Aorta (tissue), 5 donors: ENCODE measurements at regions not wholly inside any gene's neighbourhood (a gene's known extent, or its start where the extent isn't known, plus 50 kb on each side); places are given as distances from the start of the nearest gene placed in this dataset.

Experiments
- ATAC-seq: fragments of 200-7000 bp; cut with Tn5 transposase; one replicate; pipeline ENCODE4 v1.9.1; 2022; ENCODE audit warnings: moderate library complexity; ENCODE audit not compliant: low FRiP score
- DNase-seq, 2 donors: peaks; one replicate each; pipeline ENCODE4 v3.0.0-alpha.2; 2020
- H3K27ac ChIP-seq, 2 donors: one replicate each; pipeline ENCODE4 v1.5.1; 2013; ENCODE audit warnings: low read length in 2 of 2, mild to moderate bottlenecking in 2 of 2, moderate library complexity in 2 of 2, control low read depth in 1 of 2, inconsistent platforms in 1 of 2, low read depth in 1 of 2
- H3K27me3 ChIP-seq, 2 donors: one replicate each; pipeline ENCODE4 v1.6.1; 2013; ENCODE audit warnings: control low read depth in 1 of 2, low read length in 1 of 2, mild to moderate bottlenecking in 1 of 2, moderate library complexity in 1 of 2; ENCODE audit not compliant: insufficient read depth in 2 of 2, control insufficient read depth in 1 of 2
- H3K36me3 ChIP-seq, 2 donors: one replicate each; pipeline ENCODE4 v1.6.1; 2013; ENCODE audit warnings: control low read depth in 1 of 2, low read length in 1 of 2, mild to moderate bottlenecking in 1 of 2; ENCODE audit not compliant: insufficient read depth in 2 of 2, control insufficient read depth in 1 of 2
- H3K4me1 ChIP-seq, 2 donors: one replicate each; pipeline ENCODE4 v1.6.1; 2013; ENCODE audit warnings: low read length in 2 of 2, control low read depth in 1 of 2, mild to moderate bottlenecking in 1 of 2, moderate library complexity in 1 of 2; ENCODE audit not compliant: insufficient read depth in 2 of 2, control insufficient read depth in 1 of 2
- H3K4me3 ChIP-seq, 2 donors: one replicate each; pipeline ENCODE4 v1.5.1; 2013; ENCODE audit warnings: low read length in 2 of 2, control low read depth in 1 of 2, mild to moderate bottlenecking in 1 of 2
- H3K9me3 ChIP-seq: one replicate; pipeline ENCODE4 v1.6.1; 2013; ENCODE audit warnings: mild to moderate bottlenecking, low read length; ENCODE audit not compliant: control insufficient read depth
- WGBS, 2 donors: extraction: QIAGEN DNeasy Blood & Tissue Kit; methylation state at CpG; one replicate each; pipeline ENCODE4 v1.1.7; 2013; 5-methylcytosine and 5-hydroxymethylcytosine counted together
- intact Hi-C, 2 donors: fragments of 100-400 bp; cut with DNase I; formaldehyde crosslinking; loops; one replicate each; pipeline versions ENCODE4 v1.14.2 to v1.15.0; 2022
- donor health status: healthy with polysubstance abuse.
- donor health status: Bipolar disorder and iron deficiency.
- donor health status: DM: no; HTN: no; CAD: no.
- donor health status: DM: no; HTN: no; CAD: no.
- donor health status: DM: yes; HTN: yes; CAD: no.

- Histone ChIP-seq H3K4me1 (no peaks in the 10 kb centered on the region), H3K36me3 (no peaks in the 10 kb centered on the region), H3K4me3 (no peak overlapping the region), H3K27me3 (no peaks in the 10 kb centered on the region), H3K9me3 (no peaks in the 10 kb centered on the region), H3K27ac (no peak overlapping the region)
- no peak for ATAC-seq
- DNase-seq, result no peak
- intact Hi-C loops, result no loop called here
- WGBS, 2 donors, result 97% methylated on average over 1 of the region's 1 CpG
These were observed 1432.2 kb downstream of the MRPL39 start for GRCh38 chr21:24175106-24175505.

GRCh38 chr21:24171736-24172135 lies 1435.5 kb downstream of the MRPL39 start:
- Histone ChIP-seq H3K27ac (no peak overlapping the region), H3K4me1 (no peaks in the 10 kb centered on the region), H3K27me3 (no peaks in the 10 kb centered on the region), H3K9me3 (no peaks in the 10 kb centered on the region), H3K36me3 (no peaks in the 10 kb centered on the region), H3K4me3 (no peak overlapping the region)
- intact Hi-C loops, result no loop called here
- WGBS, 2 donors, result 83 to 88% methylated on average over 4 of the region's 4 CpGs
- no peak for ATAC-seq
- DNase-seq, result no peak

- DNase-seq (no peak), ATAC-seq (no peak)
- Histone ChIP-seq H3K27ac (no peak overlapping the region), H3K9me3 (no peaks in the 10 kb centered on the region), H3K27me3 (no peaks in the 10 kb centered on the region), H3K4me1 (no peaks in the 10 kb centered on the region), H3K36me3 (no peaks in the 10 kb centered on the region), H3K4me3 (no peak overlapping the region)
- intact Hi-C loops, result no loop called here
- WGBS, 2 donors, result 79 to 82% methylated on average over 8 of the region's 8 CpGs
These were observed 1443.7 kb downstream of the MRPL39 start for GRCh38 chr21:24163539-24163938.

GRCh38 chr21:24160528-24160927 lies 1446.8 kb downstream of the MRPL39 start:
- no peak overlapping the region for H3K27ac ChIP-seq
- no peaks in the 10 kb centered on the region for H3K36me3 ChIP-seq
- ATAC-seq, result no peak
- DNase-seq, result no peak
- H3K9me3 ChIP-seq, result no peaks in the 10 kb centered on the region
- no peak overlapping the region for H3K4me3 ChIP-seq
- intact Hi-C loops, result no loop called here
- 74 to 91% methylated on average over 5 of the region's 5 CpGs for WGBS, 2 donors
- no peaks in the 10 kb centered on the region for H3K4me1 ChIP-seq
- H3K27me3 ChIP-seq, result no peaks in the 10 kb centered on the region

GRCh38 chr21:24153137-24153536 lies 1454.1 kb downstream of the MRPL39 start:
- no peaks in the 10 kb centered on the region for H3K4me1 ChIP-seq
- intact Hi-C loops, result no loop called here
- no peaks in the 10 kb centered on the region for H3K9me3 ChIP-seq
- H3K36me3 ChIP-seq, result no peaks in the 10 kb centered on the region
- 66 to 68% methylated on average over 2 of the region's 2 CpGs for whole genome bisulfite sequencing, 2 donors
- no peak overlapping the region for H3K27ac ChIP-seq
- DNase-seq, result no peak
- ATAC-seq, result no peak
- H3K27me3 ChIP-seq, result no peaks in the 10 kb centered on the region
- no peak overlapping the region for H3K4me3 ChIP-seq

- ATAC-seq (no peak), DNase-seq (no peak)
- Histone ChIP-seq H3K27me3 (no peaks in the 10 kb centered on the region), H3K4me1 (no peaks in the 10 kb centered on the region), H3K36me3 (no peaks in the 10 kb centered on the region), H3K27ac (no peak overlapping the region), H3K4me3 (no peak overlapping the region), H3K9me3 (no peaks in the 10 kb centered on the region)
- 52 to 60% methylated on average over 1 of the region's 1 CpG for WGBS, 2 donors
- intact Hi-C loops, result no loop called here
These were observed 1456.5 kb downstream of the MRPL39 start for GRCh38 chr21:24150753-24151152.

GRCh38 chr21:24148461-24148860 lies 1458.8 kb downstream of the MRPL39 start:
- Histone ChIP-seq H3K36me3 (no peaks in the 10 kb centered on the region), H3K27me3 (no peaks in the 10 kb centered on the region), H3K4me1 (no peaks in the 10 kb centered on the region), H3K27ac (no peak overlapping the region), H3K9me3 (no peaks in the 10 kb centered on the region), H3K4me3 (no peak overlapping the region)
- no peak for DNase-seq
- 96 to 98% methylated on average over 2 of the region's 2 CpGs for WGBS, 2 donors
- intact Hi-C loops, result no loop called here
- ATAC-seq, result no peak

- Histone ChIP-seq H3K36me3 (no peaks in the 10 kb centered on the region), H3K27me3 (no peaks in the 10 kb centered on the region), H3K9me3 (no peaks in the 10 kb centered on the region), H3K4me1 (no peaks in the 10 kb centered on the region), H3K27ac (no peak overlapping the region), H3K4me3 (no peak overlapping the region)
- DNase-seq (no peak), ATAC-seq (no peak)
- 88 to 91% methylated on average over 3 of the region's 3 CpGs for WGBS, 2 donors
- intact Hi-C loops, result no loop called here
These were observed 1459.6 kb downstream of the MRPL39 start for GRCh38 chr21:24147674-24148073.

- no peaks in the 10 kb centered on the region for H3K9me3 ChIP-seq
- WGBS, 2 donors, result 7 to 10% methylated on average over 1 of the region's 1 CpG
- ATAC-seq, result no peak
These were observed 1476.2 kb downstream of the MRPL39 start for GRCh38 chr21:24131056-24131455.

More at GRCh38 chr21:24131056-24131455, 1476.2 kb downstream of the MRPL39 start:
- H3K4me3 ChIP-seq, result no peak overlapping the region
- H3K36me3 ChIP-seq, result no peaks in the 10 kb centered on the region
- H3K27ac ChIP-seq, result no peak overlapping the region
- no peaks in the 10 kb centered on the region for H3K27me3 ChIP-seq
- intact Hi-C loops, result no loop called here
- DNase-seq, result no peak
- no peaks in the 10 kb centered on the region for H3K4me1 ChIP-seq
